ENCODE measurements at regions not wholly inside any gene's neighbourhood (a gene's known extent, or its start where the extent isn't known, plus 50 kb on each side); places are given as distances from the start of the nearest gene placed in this dataset.
"Not testable (repeated sequence)": the region's sequence is repeated elsewhere in the genome, so short reads cannot be mapped to it uniquely, and the experiment has no call there.

DNA sequence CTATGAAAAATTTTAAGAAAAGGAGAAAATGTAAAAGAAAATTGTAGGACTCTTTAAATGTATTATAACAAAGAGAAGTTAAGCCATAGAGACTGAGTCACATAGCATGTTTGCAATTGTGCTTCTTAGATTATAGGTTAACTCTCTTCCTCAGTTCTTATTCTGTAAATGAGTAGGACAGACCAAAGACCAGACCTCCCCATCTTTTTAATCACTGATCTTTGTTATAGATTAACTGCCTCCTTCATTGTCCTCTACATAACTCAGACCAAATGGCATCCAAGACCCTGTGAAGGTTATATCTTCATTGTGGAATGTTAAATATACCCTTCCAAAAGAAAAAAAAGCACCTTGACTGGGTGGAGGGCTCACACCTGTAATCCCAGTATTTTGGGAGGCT, 316.9 kb upstream of the LRRTM4 start:
- DNase-seq, result no peak

DNA sequence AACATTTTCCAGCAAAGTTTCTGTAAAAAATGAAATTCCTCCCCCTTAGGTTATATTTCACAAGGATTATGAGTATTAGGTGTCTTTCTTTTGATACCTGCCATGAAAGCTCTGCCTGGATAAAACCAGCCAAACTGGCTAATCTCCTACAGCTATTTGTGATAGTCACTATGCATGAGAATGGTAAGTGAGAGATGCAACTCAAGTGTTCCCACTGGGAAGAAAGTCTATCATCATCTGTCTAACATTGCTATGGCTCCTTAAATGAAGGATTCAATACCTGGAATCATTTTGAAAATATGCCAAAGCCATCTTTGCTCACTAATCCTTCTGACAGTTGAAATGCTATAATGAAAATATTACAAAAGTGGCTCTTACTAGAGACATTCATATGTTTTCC, 339.9 kb upstream of the LRRTM4 start:
- DNase-seq, result no peak

DNA sequence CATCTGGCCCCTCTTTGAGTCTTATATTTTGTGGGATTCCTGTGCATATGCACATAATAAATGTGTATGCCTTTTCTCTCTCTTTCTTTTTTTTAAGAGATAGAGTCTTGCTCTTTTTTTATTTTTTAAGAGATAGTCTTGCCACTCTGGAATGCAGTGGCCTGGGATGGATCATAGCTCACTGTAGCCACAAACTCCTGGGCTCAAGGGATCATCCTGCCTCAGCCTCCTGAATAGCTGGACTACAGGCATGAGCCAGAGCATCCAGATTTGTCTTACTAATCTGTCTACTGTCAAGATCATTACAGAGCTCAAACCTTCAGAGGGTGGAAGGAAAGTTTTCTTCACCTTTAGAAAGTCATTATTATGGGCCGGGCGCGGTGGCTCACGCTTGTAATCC, 342.2 kb upstream of the LRRTM4 start:
- DNase-seq, result no peak

DNA sequence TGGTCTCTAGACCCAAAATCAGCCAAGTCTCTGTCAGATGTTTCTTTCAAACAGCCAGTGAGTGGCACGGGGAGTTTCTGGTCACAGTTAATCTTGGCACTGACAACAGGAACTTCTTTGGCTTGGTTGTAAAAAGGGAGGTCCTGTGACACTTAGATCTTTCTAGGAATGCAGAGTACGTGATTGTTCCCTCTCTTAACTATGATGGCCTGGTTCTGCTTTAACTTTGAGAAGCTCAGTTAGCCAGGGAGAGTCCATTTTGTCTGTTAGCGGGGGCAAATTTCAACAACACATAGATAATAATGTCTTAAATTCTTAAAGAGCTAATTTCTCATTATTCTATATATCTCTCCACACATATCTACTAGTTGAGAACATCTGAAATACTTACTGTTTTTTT, 344.5 kb upstream of the LRRTM4 start:
- no peak for DNase-seq

DNA sequence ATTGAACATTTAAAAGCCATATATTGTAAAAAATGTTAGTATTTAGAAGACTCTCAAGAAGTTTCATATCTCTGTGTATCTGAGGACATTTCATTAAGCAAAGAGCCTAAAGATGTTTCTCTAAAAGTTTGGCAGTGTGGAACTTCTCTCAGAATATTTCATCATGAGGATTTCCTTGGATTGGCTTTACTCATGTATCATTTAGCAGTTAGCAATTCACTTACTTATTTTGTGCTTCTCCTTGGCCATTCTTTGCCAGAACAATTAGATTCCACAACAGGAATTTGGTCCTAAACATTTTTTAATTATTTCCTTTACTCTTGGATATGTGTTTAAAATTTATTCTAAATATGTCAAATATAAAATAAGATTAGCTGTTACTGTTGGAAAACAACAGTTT, 345.0 kb upstream of the LRRTM4 start:
- DNase-seq, result no peak

DNA sequence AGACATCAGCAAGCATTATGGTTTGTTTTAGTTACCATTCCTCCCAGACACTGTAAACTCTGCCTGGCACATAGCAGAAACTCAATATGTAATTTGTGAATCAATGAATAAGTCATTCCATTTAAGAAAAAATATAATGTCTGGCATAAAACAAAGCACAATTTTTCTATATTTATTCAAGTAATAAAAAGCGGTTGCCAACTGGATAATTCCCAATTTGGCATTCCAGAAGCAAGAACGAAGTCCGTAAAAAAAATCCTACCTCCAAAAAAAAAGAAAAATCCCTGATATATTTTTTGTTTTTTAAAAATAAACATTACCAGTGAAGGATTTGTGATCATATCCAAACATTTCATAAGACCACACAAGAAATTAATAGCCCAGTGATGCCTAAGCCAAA, 351.3 kb upstream of the LRRTM4 start:
- DNase-seq, result no peak

DNA sequence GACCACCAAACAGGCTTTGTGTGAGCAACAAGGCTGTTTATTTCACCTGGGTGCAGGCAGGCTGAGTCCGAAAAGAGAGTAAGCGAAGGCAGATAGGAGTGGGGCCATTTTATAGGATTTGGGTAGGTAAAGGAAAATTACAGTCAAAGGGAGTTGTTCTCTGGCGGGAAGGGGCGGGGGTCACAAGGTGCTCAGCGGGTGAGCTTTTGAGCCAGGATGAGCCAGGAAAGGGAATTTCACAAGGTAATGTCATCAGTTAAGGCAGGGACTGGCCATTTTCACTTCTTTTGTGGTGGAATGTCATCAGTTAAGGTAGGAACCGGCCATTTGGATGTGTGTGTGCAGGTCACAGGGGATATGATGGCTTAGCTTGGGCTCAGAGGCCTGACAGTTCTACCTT, 378.0 kb upstream of the LRRTM4 start:
- not testable (repeated sequence) for DNase-seq

DNA sequence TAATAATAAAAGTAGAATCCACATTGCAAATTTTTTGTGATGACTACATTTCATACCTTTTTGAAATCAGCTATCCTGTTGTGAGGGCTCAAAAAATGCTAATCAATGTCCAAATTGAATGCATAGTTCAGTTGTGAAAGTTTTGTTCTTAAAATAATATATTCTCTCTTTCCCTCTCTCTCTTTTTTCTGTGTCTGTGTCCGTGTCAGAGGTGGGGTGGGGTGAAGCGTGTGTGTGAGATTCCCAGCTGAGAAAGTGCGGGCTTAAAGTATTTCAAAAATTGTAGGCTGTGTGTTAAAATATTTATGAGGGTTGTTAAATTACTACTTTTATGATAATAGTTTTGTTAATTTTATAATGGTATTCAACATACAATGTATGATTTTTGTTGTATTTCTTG, 388.0 kb upstream of the LRRTM4 start:
- no peak for DNase-seq

DNA sequence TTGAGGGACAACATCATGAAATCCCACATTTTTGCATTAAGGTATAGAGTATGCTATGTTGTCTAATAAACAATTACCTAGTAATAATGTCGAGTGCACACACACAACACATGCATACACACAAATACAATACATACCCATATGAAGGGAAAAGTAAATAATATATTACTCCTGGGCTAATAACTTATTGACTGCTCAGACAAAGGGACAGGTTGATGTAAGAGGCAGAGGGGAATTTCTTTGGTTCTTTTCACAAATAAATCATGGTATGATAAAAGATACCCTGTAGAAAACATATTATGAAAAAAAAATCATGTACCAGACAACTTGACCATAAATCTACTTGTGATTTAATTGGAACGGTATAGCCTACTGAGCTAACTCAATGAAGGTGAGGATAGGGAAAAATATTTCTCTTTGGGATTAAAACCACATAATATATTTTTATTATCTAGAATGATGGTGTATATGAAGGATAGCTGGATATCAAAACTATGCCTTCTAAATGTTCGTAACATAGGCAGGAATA, 398.7 kb upstream of the LRRTM4 start:
- DNase-seq, result no peak

DNA sequence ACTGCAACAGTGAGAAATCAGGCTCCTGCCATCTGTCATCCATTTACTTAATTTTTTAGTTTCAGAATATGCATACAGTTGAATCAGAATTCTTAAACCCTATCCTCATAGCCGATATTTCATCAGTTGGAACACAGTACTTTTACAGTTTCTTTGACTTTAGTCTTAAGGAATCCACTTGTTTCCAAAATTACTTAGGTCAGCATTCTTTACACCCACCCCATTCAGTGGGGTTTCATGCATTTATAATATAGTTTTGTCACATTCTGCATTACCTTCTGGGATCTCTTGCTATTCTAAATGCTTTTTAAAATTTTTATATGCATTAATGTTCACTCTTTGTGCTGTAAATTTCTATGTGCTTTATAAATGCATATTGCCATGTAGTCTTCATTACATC, 400.4 kb upstream of the LRRTM4 start:
- DNase-seq, result no peak

DNA sequence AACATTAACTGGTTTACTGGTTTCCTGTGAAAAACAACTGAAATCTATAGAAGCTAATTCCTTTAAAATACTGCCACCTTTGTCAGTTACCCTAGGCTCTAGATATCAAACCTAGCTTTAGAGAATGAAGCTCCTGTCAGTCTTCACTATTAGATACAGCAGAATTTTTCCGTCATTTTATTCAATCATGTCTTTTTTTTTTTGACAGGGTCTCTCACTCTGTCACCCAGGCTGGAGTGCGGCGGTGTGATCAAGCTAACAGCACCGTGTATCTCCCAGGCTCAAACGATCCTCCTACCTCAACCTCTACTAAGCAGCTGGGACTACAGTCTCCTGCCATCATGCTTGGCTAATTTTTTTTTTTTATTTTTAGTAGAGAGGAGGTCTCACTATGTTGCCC, 415.2 kb upstream of the LRRTM4 start:
- no peak for DNase-seq

DNA sequence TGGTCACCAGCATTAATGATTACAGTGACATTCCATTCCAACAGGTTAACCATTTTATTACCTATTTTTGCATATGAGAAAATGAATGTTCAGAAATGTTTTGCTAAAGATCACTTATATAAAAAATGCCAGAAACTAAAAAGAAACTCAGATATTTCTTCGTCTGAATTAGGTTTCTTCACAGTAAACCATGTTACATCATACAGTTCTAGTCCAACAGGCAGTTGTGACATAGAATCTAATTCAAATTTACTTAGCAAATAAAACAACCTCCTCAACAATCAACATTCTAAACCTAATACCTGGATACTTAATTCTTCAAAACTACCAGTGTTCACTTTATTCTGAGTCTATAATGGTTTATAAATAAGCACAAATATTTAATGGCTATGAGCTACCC, 416.3 kb upstream of the LRRTM4 start:
- DNase-seq, result no peak

DNA sequence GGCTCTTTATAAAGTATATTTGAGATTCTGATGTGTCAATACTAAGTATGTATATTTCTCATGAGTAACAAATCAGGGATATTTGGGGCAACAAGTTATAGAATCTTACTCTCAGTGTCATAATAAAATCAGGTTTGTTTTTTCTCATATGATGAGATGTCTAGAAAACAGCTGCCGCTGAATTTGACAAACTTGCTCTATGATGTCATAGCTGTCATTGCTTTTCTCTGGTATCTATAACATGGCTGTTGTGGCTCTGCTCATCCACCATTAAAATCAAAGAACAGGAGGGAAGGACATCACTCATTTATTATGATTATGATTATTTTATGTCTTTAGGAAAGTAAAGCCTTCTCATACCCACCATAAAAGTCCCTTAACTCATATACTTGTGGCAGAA, 417.2 kb upstream of the LRRTM4 start:
- DNase-seq, result no peak

DNA sequence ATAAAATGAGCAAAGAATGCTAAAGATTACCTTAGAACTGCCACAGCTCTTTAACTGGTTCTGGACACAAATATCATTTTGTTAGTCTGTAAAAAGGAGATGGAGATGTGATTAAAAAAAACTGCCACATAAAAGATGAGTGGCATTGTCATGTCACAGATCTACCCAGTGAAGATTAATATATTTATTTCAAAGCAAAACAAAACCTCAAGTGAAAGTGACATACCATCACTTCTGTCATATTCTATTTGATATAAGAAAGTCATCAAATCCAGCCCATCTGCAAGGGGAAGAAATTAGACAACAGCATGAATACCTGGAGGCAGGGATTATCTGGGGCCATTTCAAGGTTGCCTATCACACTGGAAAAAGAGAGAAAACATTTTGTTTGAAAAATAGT, 417.6 kb upstream of the LRRTM4 start:
- DNase-seq, result no peak

DNA sequence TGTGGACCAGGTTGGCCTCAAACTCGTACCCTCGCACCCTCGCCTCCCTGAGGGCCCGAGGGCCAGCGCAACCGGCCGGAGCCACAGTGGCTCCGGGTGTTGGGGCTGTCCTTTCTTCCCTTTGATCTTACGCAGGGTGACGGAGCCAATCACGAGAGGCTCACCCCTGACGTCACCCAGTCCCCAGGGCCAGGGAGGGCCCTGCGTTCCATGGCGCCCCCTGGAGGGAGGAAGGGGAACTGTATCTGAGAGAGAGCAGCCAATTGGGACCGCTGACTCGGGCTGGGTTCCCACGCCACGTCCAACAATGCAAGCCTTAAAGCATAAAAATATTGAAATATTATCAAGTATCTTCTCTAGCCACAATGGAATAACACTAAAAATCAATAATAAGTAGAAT, 432.8 kb upstream of the LRRTM4 start:
- no peak for DNase-seq

DNA sequence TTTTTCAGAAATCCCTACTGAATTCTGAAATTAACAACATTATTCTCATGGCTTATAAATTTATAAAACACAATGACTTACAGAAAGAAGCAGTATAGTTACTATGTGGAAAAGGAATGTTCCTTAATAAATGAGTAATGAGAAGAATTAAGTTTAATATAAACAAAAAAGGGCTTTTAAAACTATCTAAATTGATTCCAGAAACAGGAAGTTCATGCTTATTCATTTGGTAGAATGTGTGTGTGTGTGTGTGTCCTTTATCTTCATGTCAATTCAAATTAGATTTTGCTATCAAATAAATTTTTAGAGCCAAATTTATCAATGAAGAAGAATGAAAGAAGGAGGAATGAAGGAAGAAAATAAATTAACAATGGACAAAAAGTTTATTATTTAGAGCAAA, 440.8 kb upstream of the LRRTM4 start:
- DNase-seq, result no peak

DNA sequence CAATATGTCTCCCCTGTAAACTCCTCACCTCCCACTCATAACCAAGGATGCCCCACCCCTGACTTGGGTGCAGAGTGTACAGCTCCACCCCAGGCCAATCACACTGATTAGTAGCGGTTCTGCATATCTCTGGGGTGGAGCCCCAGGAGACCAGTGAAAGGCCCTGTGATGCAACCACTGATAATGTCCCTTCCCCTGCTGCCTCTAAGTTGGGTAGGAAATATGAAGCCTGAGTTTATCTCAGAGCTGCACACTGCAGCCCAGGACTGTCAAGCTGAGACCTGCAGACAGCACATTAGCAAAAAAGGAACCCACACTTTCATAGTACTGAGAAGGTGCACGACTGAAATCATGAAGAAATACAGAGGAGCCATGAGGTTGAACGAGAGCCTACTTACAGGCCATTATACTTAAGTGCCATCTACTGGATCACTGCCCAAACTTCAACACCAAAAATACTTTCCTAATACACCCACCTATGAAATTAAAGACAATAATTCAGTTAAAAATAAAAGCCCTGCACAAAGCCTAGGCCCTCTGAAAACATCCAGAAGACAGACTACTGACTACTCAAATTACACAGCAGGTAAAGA, 455.4 kb upstream of the LRRTM4 start:
- DNase-seq, result no peak

DNA sequence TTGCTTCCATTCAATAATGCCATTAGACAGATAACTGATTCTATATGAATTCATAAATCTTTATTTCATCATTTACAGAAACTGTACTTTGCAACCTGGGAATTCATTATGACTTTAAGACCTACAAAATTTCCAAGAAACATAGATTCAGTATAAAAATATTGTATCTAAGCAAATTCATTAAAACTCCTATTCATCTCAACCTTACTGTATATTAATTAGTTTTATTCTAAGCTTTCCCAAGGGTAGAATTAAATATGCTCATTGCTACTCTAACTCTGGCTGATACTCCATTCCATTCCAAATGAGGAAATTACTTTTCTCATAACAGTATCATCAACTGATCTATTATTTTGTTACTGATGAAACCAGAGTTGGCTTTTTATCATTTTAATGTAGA, 473.0 kb upstream of the LRRTM4 start:
- no peak for DNase-seq

DNA sequence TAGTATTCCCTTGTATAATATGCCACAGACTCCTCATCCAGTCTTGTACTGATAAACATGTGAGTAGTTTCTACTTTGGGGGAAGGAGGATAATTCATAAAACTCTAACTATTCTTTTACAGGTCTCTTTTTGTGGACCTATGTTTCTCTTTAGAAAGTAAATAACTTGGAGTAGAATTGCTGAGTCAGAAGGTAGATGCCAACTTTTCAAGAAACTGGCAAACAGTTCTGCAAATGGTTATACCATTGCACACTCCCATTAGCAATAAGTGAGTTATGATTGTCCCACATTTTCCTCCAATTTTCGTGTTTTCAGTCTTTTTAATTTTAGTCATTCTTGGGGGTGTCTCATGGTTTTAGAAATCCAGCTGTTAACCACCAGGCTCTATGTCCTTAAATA, 477.2 kb upstream of the LRRTM4 start:
- DNase-seq, result no peak

DNA sequence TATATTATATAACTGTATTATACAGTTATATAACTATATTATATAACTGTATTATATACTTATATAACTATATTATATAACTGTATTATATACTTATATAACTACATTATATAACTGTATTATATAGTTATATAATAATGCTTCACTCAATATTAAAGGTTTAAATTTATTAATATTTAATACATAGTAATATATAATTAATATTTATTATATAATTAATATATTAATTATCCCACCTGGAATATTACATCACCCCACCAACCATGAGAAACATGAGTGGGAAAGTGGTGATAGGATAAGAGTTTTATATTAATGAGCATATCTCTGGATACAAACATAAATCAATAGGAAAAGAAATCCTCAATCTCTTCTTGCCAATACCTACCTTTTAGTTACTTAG, 487.1 kb upstream of the LRRTM4 start:
- no peak for DNase-seq

DNA sequence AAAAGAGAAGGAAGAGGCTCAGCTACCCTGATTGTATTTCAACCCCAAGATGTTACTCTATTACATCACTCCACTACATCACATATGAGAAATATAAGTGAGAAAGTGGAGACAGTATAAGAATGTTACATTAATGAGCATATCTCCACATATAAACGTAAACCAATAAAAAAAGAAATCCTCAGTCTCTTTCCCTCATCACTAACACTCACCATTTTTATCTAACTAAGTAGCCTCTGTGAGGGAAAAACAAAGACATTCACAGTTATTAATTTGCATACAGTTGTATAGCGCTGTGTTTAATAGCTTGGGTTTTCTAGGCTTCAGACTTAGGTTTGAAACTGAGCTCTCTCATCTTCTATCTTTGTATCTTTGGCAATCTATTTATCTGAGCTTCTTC, 489.1 kb upstream of the LRRTM4 start:
- DNase-seq, result no peak

DNA sequence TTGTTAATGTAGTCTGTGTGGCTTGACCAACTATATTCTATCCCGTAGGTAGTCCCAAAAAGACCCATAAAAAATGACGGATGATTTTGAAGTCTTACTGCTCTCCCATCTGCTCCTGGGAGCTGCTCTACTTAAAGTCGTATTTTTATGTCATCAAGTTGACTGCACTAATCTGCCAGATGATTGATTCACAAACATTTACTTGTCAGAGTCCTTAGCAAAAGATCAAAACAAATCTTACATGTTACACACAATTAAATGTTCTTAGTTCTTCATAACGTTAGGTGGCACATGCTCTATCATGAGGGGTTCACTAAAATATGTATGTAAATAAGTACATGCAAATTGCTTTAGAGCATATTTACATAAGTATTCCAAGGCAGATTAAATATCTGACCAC, 498.3 kb upstream of the LRRTM4 start:
- no peak for DNase-seq

DNA sequence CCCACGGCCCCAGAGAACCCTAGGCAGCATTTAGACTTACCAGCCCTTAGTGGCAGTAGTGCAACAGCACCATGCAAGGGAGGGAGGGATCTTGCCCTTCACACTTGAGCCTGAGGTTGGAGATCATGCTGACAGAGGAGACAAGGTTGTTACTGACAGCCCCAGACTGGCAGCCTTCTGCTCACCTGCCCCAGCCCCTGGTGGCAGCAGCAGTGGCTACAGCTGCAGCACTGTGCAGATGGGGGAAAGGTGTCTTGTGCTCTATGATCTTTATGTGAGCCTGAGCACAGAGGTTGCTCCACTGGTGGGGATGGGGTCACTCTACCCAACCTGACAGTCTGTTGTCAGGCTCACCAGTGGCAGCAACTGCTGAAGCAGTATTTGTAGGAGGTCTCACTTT, 501.2 kb upstream of the LRRTM4 start:
- DNase-seq, result no peak

DNA sequence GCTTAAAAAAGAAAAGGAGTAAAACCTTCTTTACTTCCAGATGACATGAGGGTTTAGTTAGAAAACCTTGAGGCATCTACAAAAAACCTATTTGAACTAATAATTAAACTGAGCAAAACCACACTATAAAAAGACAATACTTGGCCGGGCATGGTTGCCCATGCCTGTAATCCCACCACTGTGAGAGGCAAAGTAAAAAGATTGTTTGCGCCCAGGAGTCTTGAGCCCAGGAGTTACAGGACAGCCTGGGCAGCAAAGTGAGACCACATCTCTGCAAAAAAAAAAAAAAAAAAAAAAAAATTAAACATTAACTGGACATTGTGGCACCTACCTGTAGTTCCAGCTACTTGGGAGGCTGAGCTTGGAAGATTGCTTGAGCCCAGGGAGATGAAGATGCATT, 502.8 kb upstream of the LRRTM4 start:
- no peak for DNase-seq

DNA sequence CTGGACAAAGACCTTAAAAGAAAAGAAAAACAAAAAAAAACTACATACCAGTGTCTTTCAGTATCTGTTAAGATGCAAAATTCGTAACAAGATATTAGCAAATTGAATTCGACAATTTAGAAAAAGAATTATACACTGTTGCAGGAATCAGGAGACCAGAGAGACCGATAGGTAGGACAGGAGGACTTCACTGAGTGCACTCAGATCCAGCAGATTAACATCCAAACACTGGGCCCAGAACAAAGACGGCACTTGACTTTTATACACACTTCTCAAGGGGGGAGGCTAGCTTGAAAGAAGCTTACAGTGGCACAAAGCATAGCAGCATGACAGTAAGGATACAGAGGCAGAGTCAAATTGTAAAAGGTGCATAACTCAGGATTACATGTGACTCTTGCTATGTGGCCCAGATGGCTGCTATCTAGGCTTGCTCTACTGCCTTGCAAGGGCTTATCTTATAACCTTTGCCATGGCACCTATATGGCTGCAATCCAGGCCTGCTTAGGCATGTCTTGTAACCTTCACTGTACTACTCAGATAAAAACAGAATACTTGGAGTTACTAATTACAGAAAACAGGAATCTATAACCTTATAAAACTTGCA, 507.3 kb upstream of the LRRTM4 start:
- DNase-seq, result no peak

All from COR-L47 (cell line).